ENCODE measurements at regions not wholly inside any gene's neighbourhood (a gene's known extent, or its start where the extent isn't known, plus 50 kb on each side); places are given as distances from the start of the nearest gene placed in this dataset.
A peak's percentile ranks its signal among the peaks of the same experiment; 100 is the strongest.

DNA sequence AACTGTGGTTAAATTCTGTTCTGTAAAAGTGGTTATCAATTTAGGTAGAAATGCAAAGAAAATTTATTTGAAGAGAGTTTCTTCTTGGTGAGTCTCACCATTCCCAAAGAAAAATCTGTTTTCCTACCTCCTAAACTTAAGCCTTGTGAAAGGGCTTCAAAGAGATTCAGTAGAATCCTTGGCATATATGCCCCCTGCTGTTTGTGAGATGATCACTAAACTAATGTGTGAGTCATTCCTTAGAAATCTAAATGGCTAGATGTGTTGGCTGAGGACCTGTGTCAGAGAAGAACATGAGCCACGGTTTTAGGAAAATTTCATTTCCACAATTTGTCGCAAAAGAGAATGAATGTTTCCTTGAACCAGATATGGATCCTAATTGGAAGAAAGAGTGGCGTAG is 260.9 kb downstream of the SLC7A11 start:
- in situ Hi-C loops (cut with MboI; ENCODE audit: low sequenced_read_pairs) (no loop called here), dilution Hi-C loops (cut with HindIII; ENCODE audit: low sequenced_read_pairs, unreplicated experiment) (no loop called here), intact Hi-C loops (cut with micrococcal nuclease) (loop anchor here (5.0 kb wide), 1 partner anchor 449 kb away; the partner anchor contains the start of gene PCDH18)
- H2AK5ac ChIP-seq (ENCODE audit: low read depth, low read length), result no peak overlapping the region
- H4K20me1 ChIP-seq (ENCODE audit: insufficient read depth, low read length), result no peaks in the 10 kb centered on the region
- POLR2A ChIA-PET (ENCODE audit: unreplicated experiment), result no interaction called here
- no peak overlapping the region for H2BK5ac ChIP-seq (ENCODE audit: low read depth, low read length, poor library complexity, severe bottlenecking)
- no peak overlapping the region for H3K14ac ChIP-seq (replicated peaks; ENCODE audit: low read depth, low read length)
- no peaks in the 10 kb centered on the region for H3K79me1 ChIP-seq (ENCODE audit: low read depth in 1 of 2, low read length in 2 of 2)
- TF ChIP-seq MAFK (IDR thresholded peaks at IDR 0.05; ENCODE audit: low read depth, low read length) (no peak), RFX5 (IDR thresholded peaks at IDR 0.05; ENCODE audit: low read depth, low read length) (no peak), NFE2L2 (IDR thresholded peaks at IDR 0.05; ENCODE audit: low read depth, low read length) (no peak), BHLHE40 (IDR thresholded peaks at IDR 0.05; ENCODE audit: low read depth, low read length) (no peak), MAZ (IDR thresholded peaks at IDR 0.05; ENCODE audit: borderline replicate concordance, low read depth, low read length) (no peak), POLR2A (IDR thresholded peaks at IDR 0.05; ENCODE audit: low read depth, low read length) (no peak), RCOR1 (IDR thresholded peaks at IDR 0.05; ENCODE audit: insufficient replicate concordance, low read length) (no peak), SMC3 (IDR thresholded peaks at IDR 0.05; ENCODE audit: low read depth, low read length) (0 out of 2 replicates have a peak, but pooled peaks have one; percentile 17), RAD21 (IDR thresholded peaks at IDR 0.05; ENCODE audit: low read length) (peak; percentile 25; the same call in 1 of the 2 replicates), USF2 (IDR thresholded peaks at IDR 0.05; ENCODE audit: low read depth, low read length) (no peak), CEBPB (IDR thresholded peaks at IDR 0.05; ENCODE audit: low read depth, low read length) (no peak), CHD1 (IDR thresholded peaks at IDR 0.05; ENCODE audit: low read depth, low read length) (no peak), MXI1 (IDR thresholded peaks at IDR 0.05; ENCODE audit: borderline replicate concordance, low read depth, low read length) (no peak), FOS (IDR thresholded peaks at IDR 0.05; ENCODE audit: low read depth, low read length) (no peak)
- TF ChIP-seq, protein P1, sequence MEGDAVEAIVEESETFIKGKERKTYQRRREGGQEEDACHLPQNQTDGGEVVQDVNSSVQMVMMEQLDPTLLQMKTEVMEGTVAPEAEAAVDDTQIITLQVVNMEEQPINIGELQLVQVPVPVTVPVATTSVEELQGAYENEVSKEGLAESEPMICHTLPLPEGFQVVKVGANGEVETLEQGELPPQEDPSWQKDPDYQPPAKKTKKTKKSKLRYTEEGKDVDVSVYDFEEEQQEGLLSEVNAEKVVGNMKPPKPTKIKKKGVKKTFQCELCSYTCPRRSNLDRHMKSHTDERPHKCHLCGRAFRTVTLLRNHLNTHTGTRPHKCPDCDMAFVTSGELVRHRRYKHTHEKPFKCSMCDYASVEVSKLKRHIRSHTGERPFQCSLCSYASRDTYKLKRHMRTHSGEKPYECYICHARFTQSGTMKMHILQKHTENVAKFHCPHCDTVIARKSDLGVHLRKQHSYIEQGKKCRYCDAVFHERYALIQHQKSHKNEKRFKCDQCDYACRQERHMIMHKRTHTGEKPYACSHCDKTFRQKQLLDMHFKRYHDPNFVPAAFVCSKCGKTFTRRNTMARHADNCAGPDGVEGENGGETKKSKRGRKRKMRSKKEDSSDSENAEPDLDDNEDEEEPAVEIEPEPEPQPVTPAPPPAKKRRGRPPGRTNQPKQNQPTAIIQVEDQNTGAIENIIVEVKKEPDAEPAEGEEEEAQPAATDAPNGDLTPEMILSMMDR (conservative IDR thresholded peaks at IDR 0.05; ENCODE audit: low read depth, low read length), result peak; percentile 38
- TF ChIP-seq, protein P2, sequence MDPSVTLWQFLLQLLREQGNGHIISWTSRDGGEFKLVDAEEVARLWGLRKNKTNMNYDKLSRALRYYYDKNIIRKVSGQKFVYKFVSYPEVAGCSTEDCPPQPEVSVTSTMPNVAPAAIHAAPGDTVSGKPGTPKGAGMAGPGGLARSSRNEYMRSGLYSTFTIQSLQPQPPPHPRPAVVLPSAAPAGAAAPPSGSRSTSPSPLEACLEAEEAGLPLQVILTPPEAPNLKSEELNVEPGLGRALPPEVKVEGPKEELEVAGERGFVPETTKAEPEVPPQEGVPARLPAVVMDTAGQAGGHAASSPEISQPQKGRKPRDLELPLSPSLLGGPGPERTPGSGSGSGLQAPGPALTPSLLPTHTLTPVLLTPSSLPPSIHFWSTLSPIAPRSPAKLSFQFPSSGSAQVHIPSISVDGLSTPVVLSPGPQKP (IDR thresholded peaks at IDR 0.05; ENCODE audit: borderline replicate concordance, low read depth, low read length), result no peak
- no peaks in the 10 kb centered on the region for H3K9me1 ChIP-seq (ENCODE audit: insufficient read depth, low read length)
- H3K27ac ChIP-seq (ENCODE audit: insufficient read depth, low read length), result no peak overlapping the region
- no peak overlapping the region for H3K4me3 ChIP-seq (ENCODE audit: insufficient read depth, low read depth, low read length)
- no TSS peak for BruUV-seq (replicated peaks)
- H4K5ac ChIP-seq (ENCODE audit: low read depth, low read length), result no peak overlapping the region
- ATAC-seq (ENCODE audit: low read depth), result peak; percentile 53
- H3K9me3 ChIP-seq (ENCODE audit: control insufficient read depth, insufficient read depth, low read length), result no peaks in the 10 kb centered on the region
- H2AK9ac ChIP-seq (replicated peaks; ENCODE audit: low read depth, low read length, poor library complexity), result no peak overlapping the region
- H2AFZ ChIP-seq (replicated peaks; ENCODE audit: low read length, poor library complexity), result no peak overlapping the region
- H4K91ac ChIP-seq (ENCODE audit: insufficient read depth, low read depth, low read length), result no peak overlapping the region
- no peak overlapping the region for H4K8ac ChIP-seq (ENCODE audit: low read depth in 2 of 2, low read length in 2 of 2)
- H3K4ac ChIP-seq (ENCODE audit: low read depth, low read length), result no peak overlapping the region
- no peaks in the 10 kb centered on the region for H3K4me1 ChIP-seq (ENCODE audit: control insufficient read depth, insufficient read depth, low read length)
- no peaks in the 10 kb centered on the region for H3K36me3 ChIP-seq (ENCODE audit: control insufficient read depth, insufficient read depth, low read length)
- no peak overlapping the region for H2BK20ac ChIP-seq (ENCODE audit: low read depth, low read length)
- H3K27me3 ChIP-seq (ENCODE audit: control insufficient read depth, insufficient read depth, low read length), result no peaks in the 10 kb centered on the region
- DNase-seq, result peak; percentile 59
- no peak overlapping the region for H3K18ac ChIP-seq (ENCODE audit: low read depth, low read length)
- H3K9ac ChIP-seq (ENCODE audit: low read depth, low read length), result no peak overlapping the region
- CTCF ChIA-PET, result no interaction called here
- H2BK15ac ChIP-seq (ENCODE audit: low read depth, low read length), result no peak overlapping the region
- no CpG with 5 or more reads among the region's 3 CpGs for WGBS, 2 experiments (ENCODE audit: extremely low coverage in 2 of 2, insufficient read length in 1 of 2)
- H2BK120ac ChIP-seq (ENCODE audit: low read depth, low read length), result no peak overlapping the region
- H3K23ac ChIP-seq (ENCODE audit: low read depth, low read length), result no peak overlapping the region
- H3K4me2 ChIP-seq (ENCODE audit: low read depth, low read length), result no peak overlapping the region
- no peak overlapping the region for H3K56ac ChIP-seq (ENCODE audit: extremely low read depth, insufficient read depth, low read length)

Measured in IMR-90 (cell line).